Erythroblast (primary cell): ENCODE measurements at regions not wholly inside any gene's neighbourhood (a gene's known extent, or its start where the extent isn't known, plus 50 kb on each side); places are given as distances from the start of the nearest gene placed in this dataset.

Experiments
- GATA1 ChIP-seq: IDR thresholded peaks from 2 replicates; pipeline ENCODE4 v1.6.1; 2011; ENCODE audit warnings: low read depth, mild to moderate bottlenecking, control low read depth, low read length, moderate library complexity
- POLR2A ChIP-seq: IDR thresholded peaks from 2 replicates; pipeline ENCODE4 v1.6.1; 2011; ENCODE audit warnings: mild to moderate bottlenecking, low read length

GRCh38 chr5:173457482-173457881 is 129.3 kb upstream of the STC2 start:
- TF ChIP-seq POLR2A (no peak), GATA1 (no peak)
